ENCODE measurements at regions not wholly inside any gene's neighbourhood (a gene's known extent, or its start where the extent isn't known, plus 50 kb on each side); places are given as distances from the start of the nearest gene placed in this dataset.
A peak's percentile ranks its signal among the peaks of the same experiment; 100 is the strongest.

DNA sequence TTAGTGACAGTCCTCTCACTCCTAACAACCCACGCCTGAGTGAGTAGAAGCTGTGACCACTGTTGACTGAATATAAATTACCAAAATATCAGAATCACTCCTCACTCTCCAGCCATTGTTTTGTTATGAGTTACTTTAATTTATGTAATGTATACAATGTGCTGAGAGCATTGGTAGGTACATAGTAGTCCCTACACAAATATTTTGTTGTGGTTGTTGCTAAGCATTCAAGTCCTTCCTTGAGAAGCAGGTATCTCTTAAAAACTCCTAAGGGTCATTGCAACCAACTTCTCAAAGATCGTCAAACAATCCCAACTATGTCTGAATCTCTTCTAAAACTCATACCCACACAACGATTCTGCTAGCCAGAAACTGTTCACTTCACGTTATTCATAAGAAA is 476.8 kb upstream of the TNP1 start:
- no peak for DNase-seq (ENCODE audit: low read depth)

GRCh38 chr2:217335341-217335966 is 475.6 kb upstream of the TNP1 start:
- no peak for DNase-seq (ENCODE audit: low read depth)

DNA sequence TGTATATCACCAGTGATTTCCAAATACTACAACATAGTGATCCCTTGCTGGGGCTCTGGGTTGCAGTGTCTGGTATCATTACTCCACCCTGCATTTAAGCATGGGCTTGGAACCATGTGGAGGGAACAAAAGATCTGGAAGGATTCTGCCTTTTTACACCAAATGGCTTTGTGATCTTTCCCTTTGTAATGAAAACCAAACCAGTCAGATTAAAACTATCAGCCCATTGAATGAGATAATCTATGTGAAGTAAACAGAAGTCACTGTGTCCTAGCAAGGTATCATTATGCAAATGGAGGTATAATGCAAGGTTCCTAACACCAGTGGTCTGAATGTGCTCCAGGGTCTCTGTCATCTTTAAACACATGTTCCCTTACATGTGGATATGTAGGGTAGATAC is 474.7 kb upstream of the TNP1 start:
- DNase-seq (ENCODE audit: low read depth): no peak

GRCh38 chr2:217332866-217333265 is 473.0 kb upstream of the TNP1 start:
- DNase-seq (ENCODE audit: low read depth): no peak

DNA sequence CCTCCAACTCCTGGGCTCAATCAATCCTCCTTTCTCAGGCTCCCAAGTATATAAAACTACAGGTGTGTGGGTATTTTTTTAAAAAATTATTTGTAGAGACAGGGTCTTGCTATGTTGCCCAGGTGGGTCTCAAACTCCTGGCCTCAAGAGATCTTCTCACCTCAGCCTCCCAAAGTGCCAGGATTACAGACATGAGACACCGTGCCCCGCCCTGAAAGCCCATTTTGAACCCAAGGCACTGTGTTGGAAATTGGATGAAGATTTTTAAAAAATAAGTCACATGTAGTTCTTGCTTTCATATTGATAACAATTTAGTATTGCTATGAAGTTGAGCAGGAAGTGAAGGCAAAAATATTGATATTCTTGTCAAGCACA is 472.5 kb upstream of the TNP1 start:
- no peak for DNase-seq (ENCODE audit: low read depth)

- DNase-seq (ENCODE audit: low read depth): peak; percentile 61
Measured at GRCh38 chr2:217331523-217332416, 471.9 kb upstream of the TNP1 start.

- DNase-seq (ENCODE audit: low read depth): no peak
Measured at GRCh38 chr2:217330647-217331046, 470.8 kb upstream of the TNP1 start.

- no peak for DNase-seq (ENCODE audit: low read depth)
Measured at GRCh38 chr2:217329023-217329431, 469.2 kb upstream of the TNP1 start.

DNA sequence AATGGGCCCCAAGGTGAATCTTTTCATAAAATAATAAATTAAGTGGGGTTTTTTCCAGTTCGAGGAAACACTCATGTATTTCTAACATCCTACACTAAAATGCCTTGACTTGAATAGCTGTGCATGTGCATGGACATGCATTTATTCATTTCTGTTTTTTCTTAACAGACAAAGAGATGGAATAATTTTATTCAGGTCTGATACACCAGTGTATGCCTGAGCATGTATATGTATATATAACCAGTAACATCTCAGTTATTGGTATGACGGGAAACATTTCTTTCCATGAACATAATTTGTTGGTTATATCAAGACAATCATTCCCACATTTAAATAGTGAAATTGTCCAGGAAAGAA is 468.7 kb upstream of the TNP1 start:
- DNase-seq (ENCODE audit: low read depth): no peak

- DNase-seq (ENCODE audit: low read depth): no peak
Measured at GRCh38 chr2:217327953-217328621, 468.2 kb upstream of the TNP1 start.

DNA sequence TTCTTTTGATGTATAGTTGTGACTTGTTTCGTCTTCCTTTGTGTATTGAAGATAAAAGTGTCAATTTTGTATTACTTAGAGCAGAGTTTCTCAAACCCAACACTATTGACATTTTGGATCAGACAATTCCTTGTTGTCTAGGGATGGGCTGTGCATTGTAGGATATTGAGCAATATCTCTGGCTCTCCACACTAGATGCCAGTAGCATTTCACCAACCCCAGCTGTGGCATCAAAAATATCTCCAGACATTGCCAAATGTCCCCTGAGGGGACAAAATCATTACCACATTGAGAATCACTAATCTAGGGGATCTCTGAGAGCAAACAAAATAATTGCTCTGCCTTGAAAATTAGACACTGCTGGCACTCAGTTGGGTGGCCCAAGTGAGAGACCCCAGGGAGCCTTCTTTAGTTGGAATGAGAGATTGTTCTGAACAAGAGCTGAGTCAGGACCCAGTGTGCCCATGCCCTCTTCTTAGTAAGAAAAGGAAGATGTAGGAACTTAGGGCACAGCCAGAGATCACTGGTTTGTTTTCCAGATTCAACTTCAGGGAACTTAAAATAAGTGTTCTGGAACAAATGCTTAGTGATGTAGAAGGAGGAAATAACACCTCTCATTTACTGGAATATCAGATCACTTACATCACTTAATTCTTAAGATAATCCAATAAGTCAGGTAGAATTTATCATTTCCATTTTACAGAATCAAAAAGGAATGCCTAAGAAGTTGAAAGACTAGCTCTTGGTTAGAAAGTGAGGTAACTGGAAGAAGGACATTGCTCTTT is 466.6 kb upstream of the TNP1 start:
- no peak for DNase-seq (ENCODE audit: low read depth)

GRCh38 chr2:217325816-217326215 is 466.0 kb upstream of the TNP1 start:
- no peak for DNase-seq (ENCODE audit: low read depth)

DNA sequence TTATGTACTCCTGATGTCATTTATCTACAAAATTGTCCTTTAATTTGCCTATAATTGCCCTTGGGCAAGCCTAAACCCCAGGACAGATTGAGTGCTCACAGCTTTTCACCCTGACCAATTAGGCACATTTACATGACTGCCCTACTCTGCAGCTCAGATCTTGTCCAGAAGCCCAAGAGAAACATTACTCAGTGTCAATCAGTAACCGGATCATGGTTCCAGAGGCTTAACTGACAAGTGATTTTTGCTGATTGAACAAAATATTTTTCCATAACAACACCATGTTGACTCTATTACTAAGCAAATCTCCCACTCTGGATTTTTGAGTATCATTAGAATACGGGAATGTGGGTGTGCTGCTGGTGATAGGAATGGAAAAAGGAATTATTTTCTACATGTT is 465.4 kb upstream of the TNP1 start:
- no peak for DNase-seq (ENCODE audit: low read depth)

DNA sequence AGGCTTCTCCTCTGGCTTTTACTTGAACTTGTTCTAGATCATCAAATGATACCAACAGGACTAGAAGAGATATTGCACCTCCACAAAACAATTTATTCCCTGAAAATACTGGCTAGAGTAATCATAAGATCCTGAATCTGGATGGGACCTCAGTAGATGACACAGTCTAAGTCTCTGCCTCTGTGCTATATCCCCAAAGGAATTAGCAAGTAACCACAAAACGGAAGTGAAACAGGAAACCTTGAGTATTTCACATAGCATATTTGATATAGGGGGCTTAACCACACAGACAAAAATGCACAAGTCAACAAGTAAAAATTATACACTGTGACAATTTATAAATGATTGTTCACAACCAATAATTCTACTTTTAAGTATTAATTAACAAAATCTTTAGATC is 456.9 kb upstream of the TNP1 start:
- DNase-seq (ENCODE audit: low read depth): no peak

DNA sequence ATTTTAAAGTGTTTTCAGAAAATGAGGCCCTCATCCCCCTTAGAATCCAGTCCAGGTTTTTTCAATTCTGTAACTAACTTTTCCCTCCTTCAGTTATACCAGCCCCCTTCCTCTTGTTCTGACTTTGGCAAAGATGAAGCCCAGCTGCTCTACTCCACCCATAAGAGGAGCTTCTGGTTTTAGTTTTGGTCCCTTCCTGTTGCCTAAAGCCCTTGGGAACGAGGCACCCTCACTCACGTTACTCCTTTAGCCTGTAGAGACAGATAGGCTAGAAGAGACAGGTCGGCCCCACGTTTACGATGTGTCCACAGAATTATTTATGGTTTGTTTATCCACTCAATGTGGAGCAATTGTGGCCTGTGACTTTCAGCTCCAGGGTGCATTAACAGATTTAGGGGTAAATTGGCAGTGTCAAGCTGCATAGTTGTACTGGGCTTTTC is 454.2 kb upstream of the TNP1 start:
- DNase-seq (ENCODE audit: low read depth): no peak

DNA sequence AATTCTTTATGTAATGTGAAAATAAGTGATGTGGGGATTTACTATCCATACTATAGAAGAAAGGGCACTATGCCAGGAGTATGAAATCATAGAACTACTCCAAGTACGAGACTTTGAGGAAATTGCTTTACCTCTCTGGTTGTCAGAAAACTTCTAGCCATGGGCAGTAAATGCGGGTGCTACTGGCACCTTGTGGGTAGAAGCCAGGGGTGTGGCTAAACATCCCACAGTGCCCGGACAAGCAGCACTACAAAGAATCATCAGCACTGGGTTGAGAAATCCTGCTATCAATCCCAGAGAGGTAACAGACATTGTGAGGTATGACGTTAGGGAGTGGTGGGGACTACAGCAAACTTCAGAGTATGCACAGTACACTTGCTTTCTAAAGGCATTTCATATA is 453.5 kb upstream of the TNP1 start:
- no peak for DNase-seq (ENCODE audit: low read depth)

GRCh38 chr2:217309056-217309455 is 449.2 kb upstream of the TNP1 start:
- DNase-seq (ENCODE audit: low read depth): no peak

DNA sequence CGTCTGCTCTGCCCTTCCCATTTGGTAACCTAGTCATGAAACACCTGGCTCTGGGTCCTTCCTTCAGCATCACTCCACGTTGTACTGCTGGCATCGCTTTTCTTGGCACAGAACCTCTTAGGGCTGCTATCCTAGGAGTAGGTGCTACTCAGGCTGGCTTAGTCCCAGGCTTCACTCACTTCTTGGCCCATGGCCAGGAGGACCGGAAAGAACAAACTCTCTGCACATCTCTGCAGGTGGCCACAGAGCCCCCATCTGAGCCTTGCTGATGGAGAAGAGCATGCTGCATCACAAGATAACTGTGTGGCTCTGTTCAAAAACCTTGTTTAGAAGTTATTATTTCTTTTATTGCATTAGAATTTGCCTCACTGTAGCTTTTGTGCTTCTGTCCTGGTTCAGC is 447.2 kb upstream of the TNP1 start:
- DNase-seq (ENCODE audit: low read depth): no peak

DNA sequence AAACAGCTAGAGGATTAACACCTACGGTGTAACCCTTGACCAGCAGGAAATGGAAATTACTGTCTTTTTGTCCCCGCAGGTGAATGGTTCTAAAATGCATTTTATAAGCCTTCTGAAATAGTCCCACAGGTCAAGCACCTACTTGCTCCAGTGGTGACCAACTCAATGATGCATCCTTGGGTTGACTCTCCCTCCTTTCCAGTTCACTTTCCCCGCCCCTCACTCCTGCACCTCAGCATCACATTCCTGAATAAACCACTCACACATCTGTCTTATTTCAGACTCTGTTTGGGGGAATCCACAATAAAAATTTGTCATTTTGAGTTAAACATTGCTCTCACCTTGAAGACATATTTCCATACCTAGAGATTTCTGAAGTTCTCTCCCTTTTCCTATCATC is 446.0 kb upstream of the TNP1 start:
- DNase-seq (ENCODE audit: low read depth): no peak

DNA sequence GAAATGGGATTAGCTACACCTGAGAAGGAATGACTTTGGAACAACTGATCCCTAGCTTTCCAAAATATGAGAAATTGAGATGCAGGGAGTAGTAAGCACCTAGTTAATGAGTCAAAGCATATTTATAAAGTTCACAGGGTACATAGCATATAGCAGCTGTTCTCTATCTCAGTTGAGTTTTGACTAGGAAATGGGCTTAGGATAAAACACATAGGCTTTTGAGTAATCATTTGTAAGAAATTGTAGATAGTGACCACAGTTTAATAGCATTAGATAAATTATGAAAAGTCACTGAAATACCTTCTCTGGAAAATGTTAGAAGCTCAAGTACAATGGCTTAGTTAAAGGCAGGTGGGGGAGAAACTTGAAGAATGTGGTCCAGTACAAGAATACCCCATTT is 444.7 kb upstream of the TNP1 start:
- DNase-seq (ENCODE audit: low read depth): no peak

GRCh38 chr2:217302856-217303255 is 443.0 kb upstream of the TNP1 start:
- DNase-seq (ENCODE audit: low read depth): no peak

GRCh38 chr2:217301142-217301925 is 441.5 kb upstream of the TNP1 start:
- no peak for DNase-seq (ENCODE audit: low read depth)
